H9 (cell line): ENCODE measurements at regions not wholly inside any gene's neighbourhood (a gene's known extent, or its start where the extent isn't known, plus 50 kb on each side); places are given as distances from the start of the nearest gene placed in this dataset.

Experiments
- DNase-seq: peaks from one replicate; pipeline ENCODE4 v3.0.0-alpha.2; 2017
- H2AFZ ChIP-seq: one replicate; pipeline ENCODE4 v1.6.1; 2013; ENCODE audit warnings: mild to moderate bottlenecking, low read length, control low read depth, moderate library complexity
- H2AK5ac ChIP-seq: 2 replicates; pipeline ENCODE4 v1.6.1; 2013; ENCODE audit warnings: low read length, control low read depth, mixed read lengths; ENCODE audit not compliant: insufficient read length
- H2BK120ac ChIP-seq: one replicate; pipeline ENCODE4 v1.6.1; 2013; ENCODE audit warnings: low read depth, mild to moderate bottlenecking, low read length, control low read depth, inconsistent platforms; ENCODE audit not compliant: poor library complexity, severe bottlenecking
- H2BK12ac ChIP-seq: 2 replicates; pipeline ENCODE4 v1.6.1; 2013; ENCODE audit warnings: low read length, control low read depth, mixed read lengths, low read depth; ENCODE audit not compliant: insufficient read length
- H2BK15ac ChIP-seq: 2 replicates; pipeline ENCODE4 v1.6.1; 2013; ENCODE audit warnings: low read depth, low read length, control low read depth
- H2BK20ac ChIP-seq: one replicate; pipeline ENCODE4 v1.6.1; 2013; ENCODE audit warnings: low read depth, mild to moderate bottlenecking, low read length, control low read depth, inconsistent platforms; ENCODE audit not compliant: poor library complexity, severe bottlenecking
- H2BK5ac ChIP-seq: 2 replicates; pipeline ENCODE4 v1.6.1; 2013; ENCODE audit warnings: low read length, control low read depth, mixed read lengths; ENCODE audit not compliant: insufficient read length
- H3K14ac ChIP-seq: 2 replicates; pipeline ENCODE4 v1.6.1; 2013; ENCODE audit warnings: low read length, control low read depth; ENCODE audit not compliant: insufficient read depth
- H3K18ac ChIP-seq: 2 replicates; pipeline ENCODE4 v1.6.1; 2013; ENCODE audit warnings: low read depth, mild to moderate bottlenecking, mixed read lengths, low read length, control low read depth; ENCODE audit not compliant: insufficient read length
- H3K23ac ChIP-seq: 2 replicates; pipeline ENCODE4 v1.6.1; 2013; ENCODE audit warnings: low read length, control low read depth, mixed read lengths, low read depth; ENCODE audit not compliant: insufficient read length
- H3K23me2 ChIP-seq: 2 replicates; pipeline ENCODE4 v1.6.1; 2013; ENCODE audit warnings: low read depth, mild to moderate bottlenecking, mixed read lengths, low read length, control low read depth; ENCODE audit not compliant: insufficient read length, poor library complexity, severe bottlenecking
- H3K27ac ChIP-seq: 2 replicates; pipeline ENCODE4 v1.5.1; 2013; ENCODE audit warnings: low read length, control low read depth, mixed read lengths, low read depth; ENCODE audit not compliant: insufficient read length
- H3K27me3 ChIP-seq: 2 replicates; pipeline ENCODE4 v1.6.1; 2013; ENCODE audit warnings: low read length, control low read depth, inconsistent platforms; ENCODE audit not compliant: insufficient read depth
- H3K4ac ChIP-seq: 2 replicates; pipeline ENCODE4 v1.6.1; 2013; ENCODE audit warnings: low read depth, mild to moderate bottlenecking, control low read depth, inconsistent platforms, low read length, moderate library complexity
- H3K4me1 ChIP-seq: 2 replicates; pipeline ENCODE4 v1.6.1; 2013; ENCODE audit warnings: low read length, control low read depth, inconsistent platforms; ENCODE audit not compliant: insufficient read depth
- H3K4me2 ChIP-seq: 2 replicates; pipeline ENCODE4 v1.6.1; 2013; ENCODE audit warnings: low read length, control low read depth, mixed read lengths; ENCODE audit not compliant: insufficient read length, insufficient read depth
- H3K56ac ChIP-seq: 2 replicates; pipeline ENCODE4 v1.6.1; 2013; ENCODE audit warnings: low read depth, mild to moderate bottlenecking, mixed read lengths, low read length, control low read depth; ENCODE audit not compliant: insufficient read length
- H3K79me1 ChIP-seq: 2 replicates; pipeline ENCODE4 v1.6.1; 2013; ENCODE audit warnings: low read depth, mild to moderate bottlenecking, moderate library complexity, low read length, control low read depth, inconsistent platforms; ENCODE audit not compliant: insufficient read depth, poor library complexity, severe bottlenecking
- H3K79me2 ChIP-seq: 2 replicates; pipeline ENCODE4 v1.6.1; 2013; ENCODE audit warnings: low read length, control low read depth, inconsistent platforms; ENCODE audit not compliant: insufficient read depth
- H3K9ac ChIP-seq: 2 replicates; pipeline ENCODE4 v1.6.1; 2013; ENCODE audit warnings: low read length, control low read depth, mixed read lengths; ENCODE audit not compliant: insufficient read length; ENCODE audit errors: extremely low read depth
- H3K9me3 ChIP-seq: one replicate; pipeline ENCODE4 v1.6.1; 2013; ENCODE audit warnings: low read depth, low read length, inconsistent platforms; ENCODE audit not compliant: control insufficient read depth
- H3T11ph ChIP-seq: one replicate; pipeline ENCODE4 v1.6.1; 2013; ENCODE audit warnings: mild to moderate bottlenecking, low read length, control low read depth, inconsistent platforms
- H4K20me1 ChIP-seq: one replicate; pipeline ENCODE4 v1.6.1; 2013; ENCODE audit not compliant: control insufficient read depth, insufficient read length, insufficient read depth
- H4K5ac ChIP-seq: 2 replicates; pipeline ENCODE4 v1.6.1; 2013; ENCODE audit warnings: low read depth, mild to moderate bottlenecking, mixed read lengths, low read length, control low read depth; ENCODE audit not compliant: insufficient read length
- H4K8ac ChIP-seq: replicated peaks from 2 replicates; pipeline ENCODE4 v1.6.1; 2013; ENCODE audit warnings: low read length, control low read depth, mixed read lengths, low read depth; ENCODE audit not compliant: insufficient read length
- H4K91ac ChIP-seq: 2 replicates; pipeline ENCODE4 v1.6.1; 2013; ENCODE audit warnings: low read depth, mild to moderate bottlenecking, moderate library complexity, mixed read lengths, low read length, control low read depth; ENCODE audit not compliant: insufficient read length
- H3K27ac Mint-ChIP-seq, 3 experiments: 2 replicates in 2 of 3; 3 replicates in 1 of 3; pipeline ENCODE4 v1.8.0; 2020 to 2021; ENCODE audit warnings: mixed read lengths in 3 of 3, mild to moderate bottlenecking in 1 of 3, moderate library complexity in 1 of 3
- H3K27me3 Mint-ChIP-seq: 2 replicates; pipeline ENCODE4 v1.8.0; 2021; ENCODE audit warnings: low read depth, mild to moderate bottlenecking, moderate library complexity, mixed read lengths
- H3K36me3 Mint-ChIP-seq, 3 experiments: 2 replicates in 2 of 3; 3 replicates in 1 of 3; pipeline ENCODE4 v1.8.0; 2020 to 2021; ENCODE audit warnings: low read depth in 3 of 3, mixed read lengths in 3 of 3; ENCODE audit not compliant: insufficient read depth in 1 of 3
- H3K4me1 Mint-ChIP-seq, 2 experiments: 2 replicates each; pipeline ENCODE4 v1.8.0; 2020; ENCODE audit warnings: mixed read lengths in 2 of 2
- H3K4me3 Mint-ChIP-seq, 2 experiments: 2 replicates in 1 of 2; 3 replicates in 1 of 2; pipeline ENCODE4 v1.8.0; 2020 to 2021; ENCODE audit warnings: mild to moderate bottlenecking in 2 of 2, mixed read lengths in 2 of 2, moderate library complexity in 1 of 2
- H3K9me3 Mint-ChIP-seq, 2 experiments: 2 replicates in 1 of 2; 3 replicates in 1 of 2; pipeline ENCODE4 v1.8.0; 2020; ENCODE audit warnings: mild to moderate bottlenecking in 2 of 2, mixed read lengths in 2 of 2, moderate library complexity in 1 of 2
- CTCF ChIP-seq: fragments of 200-600 bp; sonication (generic); conservative IDR thresholded peaks from 3 replicates; pipeline ENCODE4 v1.8.0; 2021; ENCODE audit warnings: antibody characterized with exemption, mild to moderate bottlenecking

GRCh38 chr6:140908505-140908904, 1224.2 kb upstream of the GJE1 start:
- Histone ChIP-seq H2BK12ac (no peak overlapping the region), H3K79me1 (no peaks in the 10 kb centered on the region), H3K4me2 (no peak overlapping the region), H4K8ac (no peak overlapping the region), H2AFZ (no peak overlapping the region), H4K91ac (no peak overlapping the region), H3K4ac (no peak overlapping the region), H3K9me3 (peaks cover 5% of the 10 kb centered on the region), H3K9ac (no peak overlapping the region), H3K23me2 (no peaks in the 10 kb centered on the region), H3K27me3 (no peaks in the 10 kb centered on the region), H3K14ac (no peak overlapping the region), H3K23ac (no peak overlapping the region), H2BK120ac (no peak overlapping the region), H3K79me2 (no peaks in the 10 kb centered on the region), H2BK5ac (no peak overlapping the region), H3T11ph (no peak overlapping the region), H4K5ac (no peak overlapping the region), H3K18ac (no peak overlapping the region), H3K4me1 (no peaks in the 10 kb centered on the region; the same call in 1 of the 2 replicates), H3K27ac (no peak overlapping the region), H4K20me1 (no peaks in the 10 kb centered on the region), H3K56ac (no peak overlapping the region), H2BK15ac (no peak overlapping the region), H2BK20ac (no peak overlapping the region), H2AK5ac (no peak overlapping the region)
- Mint-ChIP-seq H3K4me3 (no peak overlapping the region), H3K27me3 (no peaks in the 10 kb centered on the region), H3K4me1 (peaks cover 4 to 6% of the 10 kb centered on the region in 2 experiments; a peak in 3 of 4 replicates), H3K36me3 (peaks cover 0 to 6% (median 4%) of the 10 kb centered on the region in 3 experiments; a peak in 5 of 7 replicates), H3K9me3 (peaks cover 5 to 8% of the 10 kb centered on the region in 2 experiments; a peak in 4 of 5 replicates), H3K27ac (no peak overlapping the region)
- DNase-seq, result no peak
- no peak for TF ChIP-seq CTCF
